HL-60 (cell line): ENCODE measurements at regions not wholly inside any gene's neighbourhood (a gene's known extent, or its start where the extent isn't known, plus 50 kb on each side); places are given as distances from the start of the nearest gene placed in this dataset.

ENCODE experiments used
- DNase-seq, 2 experiments: peaks; one replicate each; pipeline ENCODE4 v3.0.0-alpha.2; 2010 to 2020; ENCODE audit warnings: low read depth in 1 of 2, low spot score in 1 of 2
- H3K27ac ChIP-seq: fragments of 250-450 bp; sonication (Bioruptor Pico); replicated peaks from 2 replicates; pipeline ENCODE4 v1.5.1; 2020; ENCODE audit warnings: mild to moderate bottlenecking, moderate library complexity
- H3K27me3 ChIP-seq: fragments of 250-450 bp; sonication (Bioruptor Pico); 2 replicates; pipeline ENCODE4 v1.5.1; 2021; ENCODE audit warnings: mild to moderate bottlenecking, moderate library complexity; ENCODE audit not compliant: insufficient read depth, poor library complexity, severe bottlenecking
- H3K4me3 ChIP-seq: replicated peaks from 2 replicates; pipeline ENCODE4 v1.5.1; 2011; ENCODE audit warnings: mild to moderate bottlenecking, control low read depth, low read length; ENCODE audit not compliant: insufficient read depth
- CTCF ChIP-seq: IDR thresholded peaks from one replicate; pipeline ENCODE4 v1.5.1; 2011; ENCODE audit warnings: low read length, control low read depth, inconsistent platforms; ENCODE audit not compliant: insufficient read depth
- GABPA ChIP-seq: IDR thresholded peaks from 2 replicates; pipeline ENCODE4 v1.6.1; 2012; ENCODE audit warnings: low read depth
- POLR2AphosphoS5 ChIP-seq: IDR thresholded peaks from 2 replicates; pipeline ENCODE4 v1.6.1; 2012; ENCODE audit warnings: low read depth
- REST ChIP-seq: IDR thresholded peaks from 2 replicates; pipeline ENCODE4 v1.6.1; 2012; ENCODE audit warnings: low read depth; ENCODE audit not compliant: insufficient replicate concordance
- SPI1 ChIP-seq: IDR thresholded peaks from 2 replicates; pipeline ENCODE4 v1.6.1; 2012; ENCODE audit warnings: low read depth, mild to moderate bottlenecking, borderline replicate concordance

DNA sequence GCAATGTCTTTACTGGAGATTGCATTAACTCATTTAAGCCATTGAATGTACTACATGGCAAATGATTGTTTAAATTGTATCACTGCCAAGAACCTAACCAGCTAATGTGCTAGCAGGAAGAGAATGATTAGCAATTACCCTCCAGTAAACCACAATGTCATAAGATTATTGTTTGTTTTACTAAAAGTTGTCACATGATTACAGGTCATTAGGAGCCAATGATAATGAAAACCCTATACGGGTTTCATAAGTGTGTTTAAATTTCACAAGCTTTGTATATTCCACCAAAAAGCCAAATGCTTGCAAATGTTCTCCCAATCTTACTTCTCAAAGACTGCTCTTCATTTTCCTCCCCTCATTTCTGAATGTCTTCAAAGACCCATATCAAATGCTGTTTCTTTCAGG is 76.5 kb upstream of the PPP1R3C start:
- Histone ChIP-seq H3K27ac (no peak overlapping the region), H3K4me3 (no peak overlapping the region), H3K27me3 (peaks cover 13% of the 10 kb centered on the region)
- TF ChIP-seq CTCF = no peak
- no peak for TF ChIP-seq POLR2AphosphoS5
- no peak for TF ChIP-seq SPI1
- no peak for TF ChIP-seq REST
- TF ChIP-seq GABPA = no peak
- DNase-seq = no peak

GRCh38 chr10:91708174-91708861 is 75.4 kb upstream of the PPP1R3C start:
- TF ChIP-seq POLR2AphosphoS5 = no peak
- no peak for TF ChIP-seq REST
- TF ChIP-seq GABPA = no peak
- no peak for TF ChIP-seq SPI1
- no peak for TF ChIP-seq CTCF
- no peak overlapping the region for H3K4me3 ChIP-seq
- no peak for DNase-seq
- no peak overlapping the region for H3K27ac ChIP-seq
- peaks cover 14% of the 10 kb centered on the region for H3K27me3 ChIP-seq

- DNase-seq = no peak
- TF ChIP-seq SPI1 (no peak), GABPA (no peak), REST (no peak), CTCF (no peak), POLR2AphosphoS5 (no peak)
- no peak overlapping the region for H3K4me3 ChIP-seq
- no peak overlapping the region for H3K27ac ChIP-seq
- peaks cover 14% of the 10 kb centered on the region for H3K27me3 ChIP-seq
These were observed 74.4 kb upstream of the PPP1R3C start for GRCh38 chr10:91707236-91707635.
